ENCODE measurements at regions not wholly inside any gene's neighbourhood (a gene's known extent, or its start where the extent isn't known, plus 50 kb on each side); places are given as distances from the start of the nearest gene placed in this dataset.

DNA sequence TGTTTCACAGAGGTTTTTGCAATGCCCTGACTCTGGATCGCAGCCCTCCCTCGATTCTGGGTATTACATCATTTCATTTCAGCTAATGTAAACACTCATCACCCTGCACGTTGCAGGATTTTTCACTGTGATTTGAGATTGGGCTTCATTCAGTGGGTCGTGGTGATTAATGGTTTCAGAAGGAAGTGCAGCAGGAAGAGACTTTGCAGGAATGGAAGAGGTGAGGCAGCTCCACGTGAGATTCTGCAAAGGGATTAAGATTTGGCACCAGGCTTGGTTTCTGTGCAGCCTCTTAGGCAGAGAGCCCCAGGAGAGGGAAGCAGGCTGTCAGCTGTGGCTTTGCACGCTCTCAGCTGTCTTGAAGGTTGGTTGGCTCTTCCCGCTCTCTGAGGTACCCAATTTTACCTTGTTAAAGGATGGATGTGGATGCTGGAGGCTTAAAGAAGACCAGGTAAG, 95.2 kb downstream of the PLCE1 start:
- Histone ChIP-seq H3K9me3 (replicated peaks; ENCODE audit: insufficient read depth, low read length) (no peaks in the 10 kb centered on the region), H3K27ac (ENCODE audit: low read length) (no peak overlapping the region), H3K79me2 (ENCODE audit: low read length) (no peaks in the 10 kb centered on the region), H3K9me2 (replicated peaks; ENCODE audit: insufficient read depth, low read length) (no peaks in the 10 kb centered on the region), H3K4me2 (ENCODE audit: low read depth, low read length) (no peak overlapping the region), H4K20me1 (ENCODE audit: insufficient read depth, low read length) (no peaks in the 10 kb centered on the region), H3K36me3 (replicated peaks; ENCODE audit: insufficient read depth, low read length) (no peaks in the 10 kb centered on the region), H3F3A (ENCODE audit: insufficient read depth, low read length) (no peaks in the 10 kb centered on the region), H3K4me1 (ENCODE audit: low read length) (no peaks in the 10 kb centered on the region), H3K9ac (ENCODE audit: low read length) (no peak overlapping the region), H3K27me3 (replicated peaks; ENCODE audit: insufficient read depth, low read length) (no peaks in the 10 kb centered on the region), H2AFZ (ENCODE audit: low read length) (no peak overlapping the region), H3K4me3 (ENCODE audit: low read length) (no peak overlapping the region)
- TF ChIP-seq, protein P1, sequence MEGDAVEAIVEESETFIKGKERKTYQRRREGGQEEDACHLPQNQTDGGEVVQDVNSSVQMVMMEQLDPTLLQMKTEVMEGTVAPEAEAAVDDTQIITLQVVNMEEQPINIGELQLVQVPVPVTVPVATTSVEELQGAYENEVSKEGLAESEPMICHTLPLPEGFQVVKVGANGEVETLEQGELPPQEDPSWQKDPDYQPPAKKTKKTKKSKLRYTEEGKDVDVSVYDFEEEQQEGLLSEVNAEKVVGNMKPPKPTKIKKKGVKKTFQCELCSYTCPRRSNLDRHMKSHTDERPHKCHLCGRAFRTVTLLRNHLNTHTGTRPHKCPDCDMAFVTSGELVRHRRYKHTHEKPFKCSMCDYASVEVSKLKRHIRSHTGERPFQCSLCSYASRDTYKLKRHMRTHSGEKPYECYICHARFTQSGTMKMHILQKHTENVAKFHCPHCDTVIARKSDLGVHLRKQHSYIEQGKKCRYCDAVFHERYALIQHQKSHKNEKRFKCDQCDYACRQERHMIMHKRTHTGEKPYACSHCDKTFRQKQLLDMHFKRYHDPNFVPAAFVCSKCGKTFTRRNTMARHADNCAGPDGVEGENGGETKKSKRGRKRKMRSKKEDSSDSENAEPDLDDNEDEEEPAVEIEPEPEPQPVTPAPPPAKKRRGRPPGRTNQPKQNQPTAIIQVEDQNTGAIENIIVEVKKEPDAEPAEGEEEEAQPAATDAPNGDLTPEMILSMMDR (IDR thresholded peaks at IDR 0.05; ENCODE audit: low read length), result no peak
- no peak for TF ChIP-seq EZH2phosphoT487 (IDR thresholded peaks at IDR 0.05; ENCODE audit: low read length)
- no peak for TF ChIP-seq EZH2 (optimal IDR thresholded peaks at IDR 0.05; ENCODE audit: low read depth, low read length)
- no peak for DNase-seq

DNA sequence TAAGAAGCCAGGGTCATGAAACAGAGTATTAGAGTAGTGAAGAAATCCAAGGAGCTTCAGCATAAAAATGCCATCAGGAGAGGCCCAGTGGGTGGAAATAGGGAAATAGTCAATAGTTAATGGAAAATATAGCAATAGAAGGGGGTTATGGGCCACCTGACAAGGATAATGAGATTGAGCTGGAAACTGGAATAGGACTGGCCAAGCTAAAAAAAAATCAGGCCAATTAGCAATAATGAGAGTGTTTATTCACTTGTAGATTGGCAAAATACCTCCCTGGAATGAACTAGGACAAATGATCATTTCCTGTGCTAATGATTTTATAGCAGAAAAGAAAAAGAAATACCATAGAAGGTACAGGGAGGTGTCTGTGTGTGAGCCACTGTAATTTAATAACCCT, 97.9 kb downstream of the PLCE1 start:
- H3F3A ChIP-seq (ENCODE audit: insufficient read depth, low read length), result no peaks in the 10 kb centered on the region
- H3K4me3 ChIP-seq (ENCODE audit: low read length), result no peak overlapping the region
- H3K9ac ChIP-seq (ENCODE audit: low read length), result no peak overlapping the region
- H3K9me3 ChIP-seq (replicated peaks; ENCODE audit: insufficient read depth, low read length), result no peaks in the 10 kb centered on the region
- no peaks in the 10 kb centered on the region for H4K20me1 ChIP-seq (ENCODE audit: insufficient read depth, low read length)
- H3K79me2 ChIP-seq (ENCODE audit: low read length), result no peaks in the 10 kb centered on the region
- no peaks in the 10 kb centered on the region for H3K27me3 ChIP-seq (replicated peaks; ENCODE audit: insufficient read depth, low read length)
- no peaks in the 10 kb centered on the region for H3K36me3 ChIP-seq (replicated peaks; ENCODE audit: insufficient read depth, low read length)
- no peaks in the 10 kb centered on the region for H3K4me1 ChIP-seq (ENCODE audit: low read length)
- TF ChIP-seq, protein P1 (IDR thresholded peaks at IDR 0.05; ENCODE audit: low read length), result no peak
- TF ChIP-seq EZH2 (optimal IDR thresholded peaks at IDR 0.05; ENCODE audit: low read depth, low read length), result no peak
- TF ChIP-seq EZH2phosphoT487 (IDR thresholded peaks at IDR 0.05; ENCODE audit: low read length), result no peak
- no peak overlapping the region for H2AFZ ChIP-seq (ENCODE audit: low read length)
- no peaks in the 10 kb centered on the region for H3K9me2 ChIP-seq (replicated peaks; ENCODE audit: insufficient read depth, low read length)
- DNase-seq, result no peak
- H3K4me2 ChIP-seq (ENCODE audit: low read depth, low read length), result no peak overlapping the region
- H3K27ac ChIP-seq (ENCODE audit: low read length), result no peak overlapping the region

DNA sequence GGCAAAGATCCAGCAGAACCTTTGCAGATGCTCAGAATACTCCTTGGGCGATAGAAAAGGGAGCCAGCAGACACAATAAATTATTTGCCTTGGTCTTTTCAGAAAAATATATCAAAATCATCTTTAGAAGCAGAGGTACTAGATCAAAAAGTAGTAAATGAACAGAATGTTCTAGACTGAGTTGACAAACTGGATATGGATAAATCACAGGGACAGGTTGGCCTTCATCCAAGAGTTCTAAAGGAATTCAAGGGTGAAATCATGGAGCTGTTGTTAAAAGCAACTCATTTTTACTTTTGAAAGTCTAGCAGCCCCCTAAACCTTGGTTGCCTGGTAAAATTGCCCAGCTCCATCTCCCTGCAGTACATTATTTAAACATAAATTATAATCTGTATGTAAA, 99.1 kb downstream of the PLCE1 start:
- no peak overlapping the region for H2AFZ ChIP-seq (ENCODE audit: low read length)
- no peak overlapping the region for H3K4me2 ChIP-seq (ENCODE audit: low read depth, low read length)
- TF ChIP-seq EZH2phosphoT487 (IDR thresholded peaks at IDR 0.05; ENCODE audit: low read length) (no peak), EZH2 (optimal IDR thresholded peaks at IDR 0.05; ENCODE audit: low read depth, low read length) (no peak)
- TF ChIP-seq, protein P1 (IDR thresholded peaks at IDR 0.05; ENCODE audit: low read length), result no peak
- no peak for DNase-seq
- H3K9me3 ChIP-seq (replicated peaks; ENCODE audit: insufficient read depth, low read length), result no peaks in the 10 kb centered on the region
- H3K27ac ChIP-seq (ENCODE audit: low read length), result no peak overlapping the region
- no peak overlapping the region for H3K9ac ChIP-seq (ENCODE audit: low read length)
- H3K4me1 ChIP-seq (ENCODE audit: low read length), result no peaks in the 10 kb centered on the region
- H3K36me3 ChIP-seq (replicated peaks; ENCODE audit: insufficient read depth, low read length), result no peaks in the 10 kb centered on the region
- no peaks in the 10 kb centered on the region for H3K27me3 ChIP-seq (replicated peaks; ENCODE audit: insufficient read depth, low read length)
- no peak overlapping the region for H3K4me3 ChIP-seq (ENCODE audit: low read length)
- H4K20me1 ChIP-seq (ENCODE audit: insufficient read depth, low read length), result no peaks in the 10 kb centered on the region
- no peaks in the 10 kb centered on the region for H3K9me2 ChIP-seq (replicated peaks; ENCODE audit: insufficient read depth, low read length)
- no peaks in the 10 kb centered on the region for H3F3A ChIP-seq (ENCODE audit: insufficient read depth, low read length)
- H3K79me2 ChIP-seq (ENCODE audit: low read length), result no peaks in the 10 kb centered on the region
